ENCODE measurements at regions not wholly inside any gene's neighbourhood (a gene's known extent, or its start where the extent isn't known, plus 50 kb on each side); places are given as distances from the start of the nearest gene placed in this dataset.

DNA sequence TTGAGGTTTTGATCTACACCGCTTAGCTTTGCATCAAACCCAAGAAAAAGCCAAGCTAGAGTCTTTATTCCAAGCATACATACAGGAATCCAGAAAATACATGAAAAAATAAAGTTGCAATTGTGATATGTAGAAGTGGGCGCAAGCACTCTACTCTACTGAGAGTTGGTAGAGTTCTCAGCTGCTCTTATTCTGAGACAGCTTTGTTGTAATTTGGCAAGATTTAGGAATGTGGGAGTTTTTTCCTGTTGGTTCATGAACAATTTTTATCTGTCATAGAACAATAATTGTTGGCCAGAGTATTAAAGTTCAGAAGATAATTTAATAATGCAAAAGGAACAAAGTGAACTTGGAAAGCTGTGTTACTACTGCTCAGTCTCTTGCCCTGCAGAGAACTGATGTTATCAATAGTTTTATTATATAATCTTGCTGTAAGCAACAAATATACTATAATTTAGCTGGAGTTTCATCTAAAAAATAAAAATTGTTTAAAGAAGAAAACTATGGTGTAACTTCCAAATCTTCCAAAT, 302.0 kb upstream of the RND3 start:
- no peak for TF ChIP-seq SIN3A (IDR thresholded peaks at IDR 0.05; ENCODE audit: borderline replicate concordance, insufficient read depth, low read length)
- TF ChIP-seq, protein P1, sequence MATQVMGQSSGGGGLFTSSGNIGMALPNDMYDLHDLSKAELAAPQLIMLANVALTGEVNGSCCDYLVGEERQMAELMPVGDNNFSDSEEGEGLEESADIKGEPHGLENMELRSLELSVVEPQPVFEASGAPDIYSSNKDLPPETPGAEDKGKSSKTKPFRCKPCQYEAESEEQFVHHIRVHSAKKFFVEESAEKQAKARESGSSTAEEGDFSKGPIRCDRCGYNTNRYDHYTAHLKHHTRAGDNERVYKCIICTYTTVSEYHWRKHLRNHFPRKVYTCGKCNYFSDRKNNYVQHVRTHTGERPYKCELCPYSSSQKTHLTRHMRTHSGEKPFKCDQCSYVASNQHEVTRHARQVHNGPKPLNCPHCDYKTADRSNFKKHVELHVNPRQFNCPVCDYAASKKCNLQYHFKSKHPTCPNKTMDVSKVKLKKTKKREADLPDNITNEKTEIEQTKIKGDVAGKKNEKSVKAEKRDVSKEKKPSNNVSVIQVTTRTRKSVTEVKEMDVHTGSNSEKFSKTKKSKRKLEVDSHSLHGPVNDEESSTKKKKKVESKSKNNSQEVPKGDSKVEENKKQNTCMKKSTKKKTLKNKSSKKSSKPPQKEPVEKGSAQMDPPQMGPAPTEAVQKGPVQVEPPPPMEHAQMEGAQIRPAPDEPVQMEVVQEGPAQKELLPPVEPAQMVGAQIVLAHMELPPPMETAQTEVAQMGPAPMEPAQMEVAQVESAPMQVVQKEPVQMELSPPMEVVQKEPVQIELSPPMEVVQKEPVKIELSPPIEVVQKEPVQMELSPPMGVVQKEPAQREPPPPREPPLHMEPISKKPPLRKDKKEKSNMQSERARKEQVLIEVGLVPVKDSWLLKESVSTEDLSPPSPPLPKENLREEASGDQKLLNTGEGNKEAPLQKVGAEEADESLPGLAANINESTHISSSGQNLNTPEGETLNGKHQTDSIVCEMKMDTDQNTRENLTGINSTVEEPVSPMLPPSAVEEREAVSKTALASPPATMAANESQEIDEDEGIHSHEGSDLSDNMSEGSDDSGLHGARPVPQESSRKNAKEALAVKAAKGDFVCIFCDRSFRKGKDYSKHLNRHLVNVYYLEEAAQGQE (IDR thresholded peaks at IDR 0.05; ENCODE audit: insufficient read depth in 1 of 2, low read depth in 2 of 2, low read length in 2 of 2) = no peak

Data from PFSK-1 (cell line).